ENCODE measurements at regions not wholly inside any gene's neighbourhood (a gene's known extent, or its start where the extent isn't known, plus 50 kb on each side); places are given as distances from the start of the nearest gene placed in this dataset.

DNA sequence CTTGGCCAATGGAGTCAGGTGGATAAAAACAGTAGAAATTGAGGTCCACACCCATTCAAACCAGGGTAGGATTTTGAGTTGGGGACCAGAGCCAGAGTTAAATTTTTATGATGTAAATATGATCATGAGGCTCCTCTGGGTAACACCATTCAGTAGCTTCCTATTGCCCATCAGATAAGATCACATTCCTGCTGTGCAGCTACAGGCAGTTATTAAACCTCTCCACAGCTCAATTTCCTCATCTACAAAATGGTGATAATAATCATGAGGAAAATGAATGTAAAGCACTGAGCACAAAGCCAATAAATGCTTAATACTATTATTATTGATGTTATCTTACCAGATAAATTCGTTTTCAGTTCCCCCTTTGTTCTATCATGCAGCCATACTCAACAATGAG, 432.0 kb downstream of the CAAP1 start:
- intact Hi-C loops (cut with DNase I): no loop called here
- DNase-seq (no peak), ATAC-seq (no peak)

DNA sequence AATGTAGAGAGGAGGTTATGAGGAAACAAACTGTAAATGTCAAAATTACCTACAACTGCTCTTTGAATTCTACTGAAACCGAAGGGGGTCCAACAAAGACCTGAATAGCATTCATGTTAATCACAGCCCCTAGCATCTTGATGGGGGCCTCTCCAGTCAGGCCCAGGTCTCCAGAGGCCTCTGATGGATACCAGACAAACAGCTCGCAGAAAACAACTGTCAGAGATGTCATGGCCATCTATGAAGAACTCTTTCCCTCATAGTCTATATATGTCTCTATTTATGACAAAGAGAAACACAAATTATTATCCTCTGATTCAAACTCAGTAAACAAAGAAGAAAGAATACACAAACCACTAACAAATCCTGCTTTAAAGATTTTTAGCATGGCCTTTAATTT, 432.6 kb downstream of the CAAP1 start:
- intact Hi-C loops (cut with DNase I): no loop called here
- DNase-seq (no peak), ATAC-seq (no peak)

DNA sequence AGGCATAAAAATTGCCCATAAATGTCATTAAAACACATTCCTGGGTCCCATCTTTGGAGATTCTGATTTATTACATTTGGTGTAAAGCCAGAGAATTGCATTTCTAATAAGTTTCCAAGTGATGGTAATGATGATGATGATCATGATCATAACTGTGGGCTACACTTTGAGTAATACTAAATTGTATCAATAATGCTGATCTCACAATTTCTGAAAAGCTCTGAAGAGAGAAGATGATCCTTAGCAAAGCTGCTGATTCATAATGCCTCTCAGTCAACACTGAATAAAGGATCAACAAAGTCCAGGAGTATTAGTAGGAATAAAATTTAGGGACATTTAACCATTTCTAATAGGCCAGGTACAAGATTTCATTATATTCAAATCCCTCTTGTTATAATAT, 434.5 kb downstream of the CAAP1 start:
- no peak for ATAC-seq
- intact Hi-C loops (cut with DNase I): no loop called here
- DNase-seq: no peak

DNA sequence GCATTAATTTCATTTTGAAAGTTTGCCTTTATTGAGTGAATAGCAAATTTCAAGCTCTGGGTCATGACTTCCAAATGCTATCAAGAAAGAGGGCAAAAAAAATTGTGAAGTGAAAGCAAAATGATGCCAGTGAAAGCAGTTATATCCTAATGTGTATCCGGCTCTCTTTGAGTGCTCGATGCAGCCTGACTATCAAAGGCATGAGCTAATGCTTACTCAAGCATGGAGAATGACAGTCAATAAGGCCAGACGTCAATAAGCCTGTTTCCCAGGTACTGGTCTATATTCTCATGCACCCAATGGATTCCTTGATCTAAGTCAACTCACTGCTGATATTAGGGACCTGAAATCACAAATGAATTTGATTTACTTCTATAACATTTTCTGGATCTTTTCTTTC, 435.5 kb downstream of the CAAP1 start:
- ATAC-seq: no peak
- no peak for DNase-seq
- intact Hi-C loops (cut with DNase I): no loop called here

DNA sequence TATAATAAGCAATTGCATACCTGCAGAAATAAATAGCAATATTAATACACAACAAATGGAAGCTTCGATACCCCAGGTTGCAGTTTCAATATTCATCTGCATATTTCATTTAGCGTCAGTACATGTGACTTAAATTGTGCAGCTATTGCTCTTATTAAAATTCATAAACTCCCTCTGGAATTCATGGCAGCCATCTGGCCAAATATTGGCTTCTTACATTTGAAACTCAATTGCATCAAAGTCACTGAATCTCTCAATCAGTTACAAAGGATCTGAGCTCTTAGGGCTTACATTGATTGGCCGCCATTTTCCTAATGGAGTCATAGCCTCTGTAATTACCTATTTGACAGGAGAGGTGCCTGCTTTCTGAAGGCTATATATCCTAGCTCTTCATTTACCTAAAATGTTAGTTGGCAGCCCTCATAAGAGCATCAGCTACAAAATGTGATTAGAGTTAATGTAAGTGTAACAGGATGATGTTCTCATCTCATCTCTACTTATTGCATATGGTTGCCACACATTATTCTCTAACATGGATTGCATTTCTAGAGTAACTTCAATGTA, 453.5 kb downstream of the CAAP1 start:
- ATAC-seq (no peak), DNase-seq (no peak)
- intact Hi-C loops (cut with DNase I): no loop called here

DNA sequence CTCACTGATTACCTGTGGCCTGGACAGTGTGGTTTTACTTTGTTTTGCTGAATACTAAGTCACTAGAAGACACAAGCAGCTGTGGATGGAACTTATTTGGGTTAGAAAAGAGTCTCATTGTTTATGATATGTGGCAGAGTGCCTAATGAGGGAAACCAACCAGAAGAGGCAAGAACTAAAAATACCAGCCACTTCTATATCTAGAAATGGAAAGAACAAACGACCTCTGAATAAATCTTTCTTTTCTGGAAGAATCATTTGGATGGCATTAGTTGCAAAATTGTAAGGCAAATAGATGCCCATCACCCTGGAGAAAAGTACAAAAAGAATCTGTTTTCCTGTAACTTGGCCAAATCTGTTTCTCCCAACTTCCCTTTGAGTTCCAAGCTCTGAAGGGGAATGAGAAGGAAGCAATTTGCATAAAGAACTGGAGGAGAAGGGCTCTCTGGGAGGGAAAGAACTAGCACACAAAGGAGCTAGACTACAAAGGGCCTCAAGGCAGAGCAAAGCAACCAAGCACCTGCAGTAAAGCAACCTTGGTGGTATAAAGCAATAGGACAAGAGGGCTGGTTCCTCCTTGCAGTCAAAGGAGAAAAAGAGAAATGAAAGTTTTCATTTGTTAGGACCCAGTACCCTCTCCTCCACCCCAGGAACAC, 455.4 kb downstream of the CAAP1 start:
- intact Hi-C loops (cut with DNase I): no loop called here
- DNase-seq (no peak), ATAC-seq (no peak)

DNA sequence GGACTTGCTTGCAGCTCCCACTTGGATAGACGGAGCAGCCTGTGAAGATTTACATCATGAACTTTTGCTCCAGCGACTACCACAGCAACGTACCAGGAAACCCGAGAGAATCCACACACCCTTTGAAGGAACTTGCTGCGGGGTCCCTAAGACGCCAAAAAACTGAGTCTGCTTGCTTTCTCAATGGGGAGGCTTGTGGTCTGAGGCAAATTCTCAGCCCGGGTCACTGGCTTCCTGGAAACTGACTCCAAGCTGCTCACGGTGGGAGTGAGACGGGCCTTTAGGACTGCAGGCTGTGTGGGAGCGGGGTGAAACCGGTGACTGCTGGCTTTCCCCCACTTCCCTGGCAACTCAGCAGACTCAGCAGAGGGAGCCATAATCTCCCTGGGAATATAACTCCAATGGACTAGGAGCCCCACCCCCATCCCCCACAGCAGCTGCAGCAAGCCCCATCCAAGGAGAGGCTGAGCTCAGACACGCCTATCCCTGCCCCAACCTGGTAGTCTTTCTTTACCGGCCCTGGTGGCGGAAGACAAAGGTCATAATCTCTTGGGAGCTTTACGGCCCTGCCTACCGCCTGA, 466.0 kb downstream of the CAAP1 start:
- DNase-seq (no peak), ATAC-seq (no peak)
- intact Hi-C loops (cut with DNase I): no loop called here

DNA sequence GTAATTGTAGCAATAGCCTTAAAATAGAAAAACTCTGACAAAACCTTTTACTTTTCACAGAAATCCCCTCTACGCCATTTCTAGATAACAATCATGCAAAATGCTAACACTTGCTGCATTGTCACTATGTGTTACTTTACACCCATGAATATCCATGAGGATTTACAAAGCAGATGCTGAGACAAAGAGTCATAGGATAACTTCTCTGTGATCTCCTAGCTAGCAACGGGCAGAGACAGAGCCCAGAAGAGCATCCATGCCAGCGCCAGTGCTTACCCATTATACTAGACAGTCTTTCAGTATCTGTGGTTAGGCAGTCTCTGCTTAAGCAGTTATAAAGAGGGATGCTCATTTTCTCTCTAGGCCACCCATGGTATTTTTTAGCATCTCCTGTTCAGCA, 474.1 kb downstream of the CAAP1 start:
- intact Hi-C loops (cut with DNase I): no loop called here
- DNase-seq: no peak
- ATAC-seq: no peak

DNA sequence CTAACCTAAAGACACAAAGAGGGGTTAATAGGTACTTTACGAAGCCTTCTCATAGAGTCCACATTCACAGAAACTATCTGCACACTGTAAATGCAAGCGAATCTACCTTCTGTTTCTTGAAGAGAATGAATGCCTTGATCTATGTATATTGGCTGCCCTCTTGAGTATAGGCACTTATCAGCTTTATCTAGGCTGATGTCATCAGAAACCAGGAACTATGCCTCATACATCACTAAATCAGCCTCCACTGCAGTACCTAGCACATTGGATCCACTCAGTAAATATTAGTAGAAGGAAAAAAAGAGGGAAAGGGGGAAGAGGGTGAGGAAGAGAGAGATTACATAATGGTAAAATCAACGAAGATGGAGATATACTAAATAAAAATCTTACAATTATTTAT, 477.1 kb downstream of the CAAP1 start:
- no peak for ATAC-seq
- intact Hi-C loops (cut with DNase I): no loop called here
- DNase-seq: no peak

DNA sequence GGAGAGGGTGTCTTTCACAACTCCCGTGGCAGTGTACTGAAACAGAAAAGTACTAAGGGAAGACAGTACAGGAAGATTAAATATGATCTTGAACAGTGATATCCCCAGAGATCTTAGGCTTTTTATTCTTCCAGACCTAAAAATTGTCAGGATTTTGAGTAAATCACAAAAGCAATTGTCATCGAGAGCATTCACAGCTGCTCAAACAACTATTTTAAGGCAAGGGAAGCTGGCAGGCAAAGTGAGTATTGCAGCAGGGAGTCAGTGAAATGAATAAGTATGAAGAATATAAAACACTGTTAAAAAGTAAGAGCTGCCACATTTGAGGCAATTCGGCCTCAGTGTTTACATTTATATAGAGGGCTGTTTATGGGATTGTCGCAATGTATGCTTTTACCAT, 479.0 kb downstream of the CAAP1 start:
- ATAC-seq (no peak), DNase-seq (no peak)
- intact Hi-C loops (cut with DNase I): no loop called here

DNA sequence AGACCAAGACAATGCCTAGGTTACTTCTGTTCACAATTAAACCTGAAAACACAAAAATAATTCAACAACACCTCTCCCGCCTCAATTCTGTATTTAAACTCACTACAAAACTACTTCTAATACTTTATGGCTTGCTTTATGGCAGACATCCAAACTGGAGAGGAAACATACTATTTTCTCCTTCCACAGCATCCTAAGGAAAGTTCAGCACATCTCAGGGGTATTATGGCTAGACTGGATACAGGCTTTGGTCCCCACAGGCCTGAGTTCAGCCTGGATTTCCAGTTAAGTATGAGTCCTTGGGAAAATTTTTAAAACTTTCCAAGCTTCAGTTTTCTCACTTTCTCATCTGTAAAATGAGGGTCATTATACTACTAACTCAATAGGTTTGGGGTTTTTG, 480.2 kb downstream of the CAAP1 start:
- DNase-seq: no peak
- intact Hi-C loops (cut with DNase I): no loop called here
- ATAC-seq: no peak

DNA sequence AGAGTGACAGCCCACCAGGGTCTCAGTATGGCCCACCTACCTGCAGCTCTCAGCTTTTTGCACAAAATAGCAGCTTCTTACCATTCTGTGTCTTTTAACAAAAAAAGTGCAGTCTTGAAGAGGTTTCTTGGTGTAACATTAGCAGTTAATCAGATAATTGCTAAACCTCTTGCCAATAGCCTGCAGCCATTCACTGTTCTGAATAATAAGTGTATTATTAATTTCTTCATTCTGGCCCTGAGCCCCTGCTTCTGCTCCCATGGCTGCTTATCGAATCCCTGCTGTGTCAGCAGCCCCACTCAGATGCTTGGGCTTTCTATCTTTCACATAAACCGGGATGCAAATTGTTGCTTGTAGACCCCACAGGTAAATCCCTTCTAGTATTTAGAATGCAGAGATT, 485.9 kb downstream of the CAAP1 start:
- ATAC-seq: no peak
- no peak for DNase-seq
- intact Hi-C loops (cut with DNase I): no loop called here

DNA sequence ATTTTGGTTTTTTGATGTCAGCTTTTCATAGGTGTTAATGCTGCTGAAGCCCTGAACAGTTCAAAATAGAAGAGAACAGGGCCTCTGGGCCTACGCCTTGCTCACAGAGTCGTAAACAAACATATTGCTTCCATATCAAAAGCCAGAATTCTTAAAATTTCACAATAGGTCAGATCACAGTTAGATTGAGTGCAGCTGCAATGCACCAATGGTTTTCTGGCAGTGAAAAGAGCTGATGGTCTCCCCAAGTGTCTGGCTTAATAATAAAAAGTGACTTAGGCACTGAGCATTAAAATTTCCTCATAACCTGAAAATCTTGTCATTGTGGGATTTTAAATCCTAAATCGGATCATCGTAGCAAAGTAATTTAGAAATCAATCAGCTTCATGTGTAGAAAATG, 493.0 kb downstream of the CAAP1 start:
- DNase-seq (no peak), ATAC-seq (no peak)
- intact Hi-C loops (cut with DNase I): no loop called here

DNA sequence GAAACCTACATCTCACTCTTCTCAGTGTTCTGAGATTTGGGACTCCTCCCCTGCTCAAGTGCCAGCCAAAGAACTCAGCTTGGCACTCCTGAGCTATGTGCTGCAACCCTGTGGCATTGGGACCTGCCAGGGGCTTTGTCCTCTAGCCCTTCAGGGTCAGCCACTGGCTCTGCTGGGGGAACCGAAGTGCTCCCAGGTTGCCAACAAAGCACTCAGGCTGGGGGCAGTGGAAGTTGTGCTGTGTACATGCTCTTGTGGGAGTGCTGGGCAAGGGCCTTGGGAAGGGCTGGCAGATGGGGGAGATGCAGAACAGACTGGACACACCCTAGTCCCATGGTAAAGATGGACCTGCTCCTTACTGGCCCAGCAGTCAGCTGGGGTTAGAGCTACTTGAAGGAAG, 498.6 kb downstream of the CAAP1 start:
- DNase-seq (no peak), ATAC-seq (no peak)
- intact Hi-C loops (cut with DNase I): no loop called here

DNA sequence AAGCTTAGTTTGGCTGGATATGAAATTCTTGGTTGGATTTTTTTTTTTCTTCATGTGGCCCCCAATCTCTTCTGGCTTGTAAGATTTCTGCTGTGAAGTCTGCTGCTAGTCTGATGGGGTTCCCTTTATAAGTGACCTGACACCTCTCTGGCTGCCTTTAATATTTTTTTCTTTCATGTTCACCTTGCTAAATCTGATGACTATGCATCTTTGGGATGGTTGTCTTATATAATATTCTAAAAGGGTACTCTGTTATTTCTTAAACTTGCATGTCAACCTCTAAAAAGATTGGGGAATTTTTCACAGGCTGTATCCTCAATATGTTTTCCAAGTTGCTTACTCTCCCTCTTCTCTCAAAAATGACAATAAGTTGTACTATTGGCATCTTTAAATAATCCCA, 500.0 kb downstream of the CAAP1 start:
- intact Hi-C loops (cut with DNase I): no loop called here
- no peak for DNase-seq
- no peak for ATAC-seq

DNA sequence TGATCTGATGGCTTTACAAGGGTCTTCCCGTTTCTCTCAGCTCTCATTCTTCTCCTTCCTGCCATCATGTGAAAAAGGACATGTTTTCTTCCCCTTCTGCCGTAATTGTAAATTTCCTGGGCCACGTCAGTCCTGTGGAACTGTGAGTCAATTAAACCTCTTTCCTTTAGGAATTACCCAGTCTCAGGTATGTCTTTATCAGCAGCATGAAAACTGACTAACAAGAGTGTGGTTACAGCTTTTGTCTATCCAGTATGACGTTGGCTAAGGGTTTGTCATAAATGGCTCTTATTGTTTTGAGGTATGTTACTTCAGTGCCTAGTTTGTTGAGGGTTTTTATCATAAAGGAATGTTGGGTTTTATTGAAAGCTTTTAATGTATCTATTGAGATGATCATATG, 501.6 kb downstream of the CAAP1 start:
- intact Hi-C loops (cut with DNase I): no loop called here
- DNase-seq (no peak), ATAC-seq (no peak)

DNA sequence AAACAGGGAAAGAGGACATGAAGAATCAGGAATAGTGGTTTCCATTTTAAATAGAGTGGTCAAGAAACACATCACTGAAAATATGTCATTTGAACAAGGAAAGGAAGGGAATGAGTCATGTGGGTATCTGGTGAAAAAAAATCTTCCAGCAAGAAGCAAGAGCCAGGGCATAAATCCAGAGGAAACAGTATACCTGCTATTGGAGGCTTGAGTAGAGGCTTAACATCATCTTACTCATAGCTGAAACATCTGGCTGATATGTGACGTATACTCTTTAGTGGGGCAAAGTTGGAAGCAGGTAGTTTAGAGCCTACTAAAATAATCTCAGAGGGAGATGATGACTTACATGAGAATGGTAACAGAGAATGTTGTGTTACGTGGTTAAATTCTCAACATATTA, 517.2 kb downstream of the CAAP1 start:
- DNase-seq (no peak), ATAC-seq (no peak)
- intact Hi-C loops (cut with DNase I): no loop called here

DNA sequence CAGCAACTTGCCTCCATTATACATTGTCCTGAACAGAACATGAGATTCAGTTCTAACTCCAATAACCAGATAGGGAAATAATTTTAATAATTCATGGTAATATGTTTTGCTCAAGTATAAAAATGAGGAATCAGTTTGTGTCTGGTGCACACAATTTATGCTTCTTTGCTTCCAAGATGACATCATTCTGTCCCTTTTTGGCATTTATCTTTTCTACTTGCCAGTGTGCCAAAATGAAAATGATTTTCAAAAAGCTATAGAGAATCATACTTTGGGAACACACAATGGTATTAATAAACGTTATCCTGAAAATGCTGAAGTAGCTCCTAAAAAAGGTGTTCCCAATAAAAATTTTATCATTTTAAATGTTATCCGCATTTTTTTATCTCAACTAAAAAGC, 519.0 kb downstream of the CAAP1 start:
- ATAC-seq: no peak
- intact Hi-C loops (cut with DNase I): no loop called here

DNA sequence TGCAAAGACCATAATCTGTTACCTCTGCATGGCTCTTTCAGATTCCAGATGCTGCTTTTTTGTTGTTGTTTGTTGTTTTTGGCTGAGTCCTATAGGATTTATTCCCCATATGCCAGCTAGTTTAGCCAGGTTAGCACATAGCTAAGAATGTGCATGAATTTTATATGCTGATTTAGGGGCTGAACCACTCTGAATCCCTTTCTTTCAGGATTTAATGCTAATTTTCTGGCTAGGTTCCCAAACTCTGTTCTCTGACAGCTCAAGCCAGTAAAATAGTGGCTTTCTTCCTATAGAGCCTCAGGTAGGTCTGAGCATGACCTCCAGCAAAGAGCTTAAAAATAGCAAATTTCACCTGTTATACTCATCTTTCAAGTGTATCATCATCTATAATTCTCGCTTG, 521.4 kb downstream of the CAAP1 start:
- no peak for DNase-seq
- no peak for ATAC-seq
- intact Hi-C loops (cut with DNase I): no loop called here

More for the DNA sequence above, 519.0 kb downstream of the CAAP1 start:
- no peak for DNase-seq

DNA sequence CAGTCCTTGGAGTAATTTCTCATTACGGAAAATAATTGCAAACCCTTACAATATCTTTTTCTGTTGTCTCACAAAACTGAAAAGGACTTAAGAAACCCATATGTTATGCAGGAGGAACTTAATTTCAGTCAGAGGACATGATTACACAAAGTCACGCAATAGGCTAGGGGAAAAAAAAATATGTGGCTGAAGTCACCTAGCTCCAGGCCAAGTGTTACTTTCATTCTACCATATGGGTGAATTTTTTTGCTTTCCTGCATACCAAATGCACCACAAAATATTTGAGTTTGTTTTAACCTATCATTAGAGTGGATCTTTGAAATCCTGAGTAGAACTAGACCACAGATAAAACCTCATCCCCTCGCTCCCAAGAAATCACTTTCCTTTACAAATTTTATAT, 523.5 kb downstream of the CAAP1 start:
- no peak for DNase-seq
- ATAC-seq: no peak
- intact Hi-C loops (cut with DNase I): loop anchor here in 1 of 2 donors (10.0 kb wide), 1 partner anchor 74 kb away; no protein-coding TSS in a partner anchor

DNA sequence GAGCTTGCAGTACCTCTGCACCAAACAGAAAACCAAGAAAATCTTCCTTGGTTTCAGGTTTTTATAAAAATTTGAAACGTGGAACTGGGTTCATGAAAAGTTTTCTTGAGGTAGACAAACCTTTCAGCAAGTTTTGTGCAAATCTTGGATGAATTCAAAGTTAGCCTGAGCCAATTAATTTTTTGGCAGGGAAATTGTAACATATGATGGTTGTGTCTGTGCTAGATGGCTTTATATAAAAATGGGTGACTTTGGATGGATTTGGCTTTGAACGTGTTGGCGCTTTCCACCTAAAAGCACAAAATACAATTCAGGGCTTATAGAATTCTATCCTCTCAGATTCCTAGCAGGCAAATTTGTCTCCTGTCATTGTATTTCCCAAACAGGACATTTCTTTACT, 524.4 kb downstream of the CAAP1 start:
- DNase-seq (no peak), ATAC-seq (no peak)
- intact Hi-C loops (cut with DNase I): loop anchor here in 1 of 2 donors (10.0 kb wide), 1 partner anchor 73 kb away; no protein-coding TSS in a partner anchor

All from left cardiac atrium (tissue), 4 donors.